GM23338 (cell line): ENCODE measurements at regions not wholly inside any gene's neighbourhood (a gene's known extent, or its start where the extent isn't known, plus 50 kb on each side); places are given as distances from the start of the nearest gene placed in this dataset.

ENCODE experiments used
- ATAC-seq: fragments of 200-7000 bp; cut with Tn5 transposase; 3 replicates; pipeline ENCODE4 v1.9.1; 2020
- DNase-seq: peaks from one replicate; pipeline ENCODE4 v3.0.0-alpha.2; 2015; ENCODE audit warnings: low spot score
- H2AFZ ChIP-seq: fragments of 200-600 bp; sonication (generic); 2 replicates; pipeline ENCODE4 v1.8.0; 2016; ENCODE audit warnings: antibody characterized with exemption, mild to moderate bottlenecking, moderate library complexity
- H3F3A ChIP-seq: fragments of 200-600 bp; sonication (generic); replicated peaks from 2 replicates; pipeline ENCODE4 v1.8.0; 2017; ENCODE audit warnings: antibody characterized with exemption, mixed run types, low read depth
- H3K27ac ChIP-seq: fragments of 200-600 bp; sonication (generic); 2 replicates; pipeline ENCODE4 v1.6.1; 2016; ENCODE audit warnings: low read depth
- H3K27me3 ChIP-seq: fragments of 200-600 bp; sonication (generic); 2 replicates; pipeline ENCODE4 v1.8.0; 2016; ENCODE audit warnings: mild to moderate bottlenecking, mixed run types, moderate library complexity; ENCODE audit not compliant: insufficient read depth
- H3K36me3 ChIP-seq: fragments of 200-600 bp; sonication (generic); 2 replicates; pipeline ENCODE4 v1.8.0; 2016; ENCODE audit warnings: mild to moderate bottlenecking; ENCODE audit not compliant: insufficient read depth
- H3K4me1 ChIP-seq: fragments of 200-600 bp; sonication (generic); 2 replicates; pipeline ENCODE4 v1.8.0; 2016; ENCODE audit warnings: mild to moderate bottlenecking, moderate library complexity; ENCODE audit not compliant: insufficient read depth
- H3K4me2 ChIP-seq: fragments of 200-600 bp; sonication (generic); 2 replicates; pipeline ENCODE4 v1.7.1; 2017; ENCODE audit warnings: mixed run types
- H3K4me3 ChIP-seq: fragments of 200-600 bp; sonication (generic); 2 replicates; pipeline ENCODE4 v1.6.1; 2016; ENCODE audit warnings: mixed run types
- H3K79me2 ChIP-seq: fragments of 200-600 bp; sonication (generic); replicated peaks from 2 replicates; pipeline ENCODE4 v1.8.0; 2017; ENCODE audit warnings: mild to moderate bottlenecking; ENCODE audit not compliant: insufficient read depth
- H3K9me2 ChIP-seq: fragments of 200-600 bp; sonication (generic); 2 replicates; pipeline ENCODE4 v1.8.0; 2017; ENCODE audit not compliant: insufficient read depth
- H4K20me1 ChIP-seq: fragments of 200-600 bp; sonication (generic); replicated peaks from 2 replicates; pipeline ENCODE4 v1.8.0; 2017; ENCODE audit warnings: mild to moderate bottlenecking; ENCODE audit not compliant: insufficient read depth
- H3K27ac Mint-ChIP-seq: 2 replicates; pipeline ENCODE4 v1.8.0; 2020; ENCODE audit warnings: inconsistent platforms, mild to moderate bottlenecking, moderate library complexity, mixed read lengths
- H3K27me3 Mint-ChIP-seq: 3 replicates; pipeline ENCODE4 v1.8.0; 2022; ENCODE audit warnings: low read depth, mild to moderate bottlenecking, moderate library complexity, mixed read lengths, inconsistent platforms; ENCODE audit not compliant: insufficient read depth, poor library complexity
- H3K36me3 Mint-ChIP-seq: 3 replicates; pipeline ENCODE4 v1.8.0; 2021; ENCODE audit warnings: low read depth, mild to moderate bottlenecking, inconsistent platforms, moderate library complexity, mixed read lengths
- H3K4me1 Mint-ChIP-seq: 3 replicates; pipeline ENCODE4 v1.8.0; 2020; ENCODE audit warnings: mild to moderate bottlenecking, inconsistent platforms, mixed read lengths
- H3K4me3 Mint-ChIP-seq: 3 replicates; pipeline ENCODE4 v1.8.0; 2021; ENCODE audit warnings: moderate library complexity, mild to moderate bottlenecking, inconsistent platforms, mixed read lengths
- H3K9me3 Mint-ChIP-seq: 3 replicates; pipeline ENCODE4 v1.8.0; 2020; ENCODE audit warnings: moderate library complexity, mild to moderate bottlenecking, inconsistent platforms, mixed read lengths
- CREB1 ChIP-seq: fragments of 250-450 bp; sonication (Bioruptor Pico); IDR thresholded peaks from 2 replicates; pipeline ENCODE4 v1.5.0; 2020; ENCODE audit warnings: low read depth, mild to moderate bottlenecking, moderate library complexity
- EZH2 ChIP-seq: fragments of 200-600 bp; sonication (generic); IDR thresholded peaks from one replicate; pipeline ENCODE4 v1.8.0; 2017; ENCODE audit warnings: antibody characterized with exemption, mild to moderate bottlenecking, low read depth; ENCODE audit not compliant: unreplicated experiment
- EZH2phosphoT487 ChIP-seq: fragments of 200-600 bp; sonication (generic); IDR thresholded peaks from one replicate; pipeline ENCODE4 v1.8.1; 2018; ENCODE audit warnings: antibody characterized with exemption; ENCODE audit not compliant: unreplicated experiment
- JUNB ChIP-seq: IDR thresholded peaks from one replicate; pipeline ENCODE4 v1.6.1; 2016; ENCODE audit warnings: antibody characterized with exemption; ENCODE audit not compliant: unreplicated experiment
- POLR2AphosphoS5 ChIP-seq: IDR thresholded peaks from 2 replicates; pipeline ENCODE4 v1.6.1; 2016; ENCODE audit warnings: antibody characterized with exemption, low read depth
- STAT1 ChIP-seq: IDR thresholded peaks from one replicate; pipeline ENCODE4 v1.6.1; 2016; ENCODE audit warnings: antibody characterized with exemption; ENCODE audit not compliant: unreplicated experiment
- ZNF114 ChIP-seq: fragments of 250-450 bp; sonication (Bioruptor Pico); IDR thresholded peaks from 2 replicates; pipeline ENCODE4 v1.5.0; 2020; ENCODE audit warnings: mild to moderate bottlenecking, moderate library complexity
- ZNF331 ChIP-seq: fragments of 250-450 bp; sonication (Bioruptor Pico); IDR thresholded peaks from 2 replicates; pipeline ENCODE4 v1.5.0; 2020; ENCODE audit warnings: low read depth, mild to moderate bottlenecking, moderate library complexity
- ZNF462 ChIP-seq: fragments of 250-450 bp; sonication (Bioruptor Pico); IDR thresholded peaks from 2 replicates; pipeline ENCODE4 v1.5.0; 2020; ENCODE audit warnings: mild to moderate bottlenecking, moderate library complexity

DNA sequence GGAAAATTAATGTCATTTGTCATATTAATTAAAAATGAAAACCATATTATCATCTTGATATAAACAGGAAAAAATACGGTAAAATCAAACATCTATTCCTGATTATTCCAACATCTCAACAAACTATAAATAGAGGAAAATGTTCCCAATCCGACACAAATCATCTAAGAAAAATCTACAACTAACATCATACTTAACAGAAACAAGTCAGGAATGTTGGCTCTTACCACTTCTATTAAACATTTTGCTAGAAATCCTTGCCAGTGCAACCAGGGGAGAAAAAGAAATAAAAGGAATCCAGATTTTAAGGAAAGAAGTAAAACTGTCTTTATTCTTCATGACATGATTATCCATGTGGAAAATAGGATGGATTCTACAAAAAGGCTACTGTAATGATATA is 77.0 kb upstream of the IRF2BP2 start:
- peaks cover 5% of the 10 kb centered on the region; the same call in 2 of the 3 replicates for H3K36me3 Mint-ChIP-seq
- Histone ChIP-seq H2AFZ (no peak overlapping the region), H3K9me2 (no peaks in the 10 kb centered on the region), H3K4me1 (peaks cover 9% of the 10 kb centered on the region), H4K20me1 (no peaks in the 10 kb centered on the region), H3F3A (no peaks in the 10 kb centered on the region), H3K4me3 (no peak overlapping the region), H3K79me2 (no peaks in the 10 kb centered on the region), H3K4me2 (no peak overlapping the region), H3K36me3 (no peaks in the 10 kb centered on the region), H3K27ac (no peak overlapping the region), H3K27me3 (no peaks in the 10 kb centered on the region)
- H3K4me3 Mint-ChIP-seq: no peak overlapping the region
- ATAC-seq: no peak
- H3K27ac Mint-ChIP-seq: no peak overlapping the region
- H3K4me1 Mint-ChIP-seq: peaks cover 10% of the 10 kb centered on the region
- no peak for DNase-seq
- peaks cover 11% of the 10 kb centered on the region; the same call in 2 of the 3 replicates for H3K9me3 Mint-ChIP-seq
- TF ChIP-seq EZH2phosphoT487: no peak
- TF ChIP-seq JUNB: no peak
- no peak for TF ChIP-seq ZNF114 (CRISPR knock-in tag)
- TF ChIP-seq STAT1: no peak
- TF ChIP-seq ZNF462 (CRISPR knock-in tag): no peak
- no peak for TF ChIP-seq ZNF331 (CRISPR knock-in tag)
- TF ChIP-seq EZH2: no peak
- TF ChIP-seq CREB1: no peak
- no peak for TF ChIP-seq POLR2AphosphoS5
- H3K27me3 Mint-ChIP-seq: no peaks in the 10 kb centered on the region
